Sigmoid colon (tissue), 6 donors: ENCODE measurements at regions not wholly inside any gene's neighbourhood (a gene's known extent, or its start where the extent isn't known, plus 50 kb on each side); places are given as distances from the start of the nearest gene placed in this dataset.

Experiments used
- DNase-seq: peaks from one replicate; pipeline ENCODE4 v3.0.0-alpha.2; 2019
- H3K27ac ChIP-seq, 4 donors: fragments of 200-600 bp; sonication (generic); one replicate each; pipeline ENCODE4 v1.5.1; 2016 to 2019; ENCODE audit warnings: mild to moderate bottlenecking in 1 of 4
- H3K27me3 ChIP-seq, 3 donors: fragments of 200-600 bp; sonication (generic); one replicate each; pipeline ENCODE4 v1.5.1; 2019; ENCODE audit warnings: mild to moderate bottlenecking in 1 of 3
- H3K36me3 ChIP-seq, 4 donors: fragments of 200-600 bp; sonication (generic); one replicate each; pipeline ENCODE4 v1.5.1; 2016 to 2019
- H3K4me1 ChIP-seq, 4 donors: fragments of 200-600 bp; sonication (generic); one replicate each; pipeline ENCODE4 v1.5.1; 2017 to 2019
- H3K4me3 ChIP-seq, 4 donors: fragments of 200-600 bp; sonication (generic); one replicate each; pipeline ENCODE4 v1.5.1; 2017 to 2019; ENCODE audit warnings: mild to moderate bottlenecking in 2 of 4, moderate library complexity in 1 of 4
- H3K9me3 ChIP-seq, 4 donors: fragments of 200-600 bp in 3 of 4; sonication (generic) in 3 of 4; one replicate each; pipeline versions ENCODE4 v1.5.1 to v1.6.1; 2013 to 2019
- EP300 ChIP-seq, 4 donors: sonication (generic); formaldehyde crosslinking; IDR thresholded peaks; one replicate each; pipeline ENCODE4 v1.6.1; 2017; ENCODE audit warnings: antibody characterized with exemption in 4 of 4
- POLR2A ChIP-seq, 2 donors: fragments of 450-650 bp; IDR thresholded peaks; one replicate each; pipeline ENCODE4 v1.6.1; 2016; ENCODE audit warnings: antibody characterized with exemption in 2 of 2, mild to moderate bottlenecking in 2 of 2, moderate library complexity in 2 of 2
- POLR2AphosphoS5 ChIP-seq, 4 donors: sonication (generic); formaldehyde crosslinking; IDR thresholded peaks; one replicate each; pipeline ENCODE4 v1.6.1; 2017; ENCODE audit warnings: antibody characterized with exemption in 4 of 4
- WGBS, 2 donors: extraction: QIAGEN DNeasy Blood & Tissue Kit; methylation state at CpG; one replicate each; pipeline ENCODE4 v1.1.7; 2013; 5-methylcytosine and 5-hydroxymethylcytosine counted together
- intact Hi-C: fragments of 100-400 bp; cut with DNase I; formaldehyde crosslinking; loops from one replicate; pipeline ENCODE4 v1.15.1; 2023
- TF ChIP-seq, protein P1 (sequence below), 4 experiments: fragments of 450-650 bp in 3 of 4; fragments of 200-600 bp in 1 of 4; IDR thresholded peaks; one replicate each; pipeline ENCODE4 v1.5.1; 2016 to 2019; ENCODE audit warnings: antibody characterized with exemption in 4 of 4, mild to moderate bottlenecking in 3 of 4, moderate library complexity in 2 of 4
- donor health status: healthy with polysubstance abuse.
- donor health status: healthy.

DNA sequence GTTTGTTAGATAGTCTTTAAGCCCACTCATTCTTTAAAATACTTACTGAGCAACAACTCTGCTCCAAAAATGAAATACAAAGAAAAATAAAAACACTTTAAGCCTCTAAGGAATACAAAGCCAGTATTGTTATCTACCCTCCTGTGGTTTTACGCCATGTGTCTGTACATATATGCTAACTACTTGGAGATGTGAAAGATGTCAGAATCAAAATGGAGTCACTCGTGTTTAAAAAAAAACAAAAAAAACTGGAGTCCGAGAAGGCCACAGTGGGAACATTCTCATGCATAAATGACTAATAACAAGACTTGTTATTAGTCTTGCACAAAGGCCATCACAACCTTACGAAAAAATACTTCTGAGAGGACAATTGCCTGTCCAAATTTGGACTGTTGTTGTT, 393.1 kb downstream of the TBC1D4 start:
- intact Hi-C loops, result no loop called here
- no peak for DNase-seq
- WGBS, 2 donors, result 73 to 77% methylated on average over 4 of the region's 4 CpGs
- Histone ChIP-seq H3K9me3 (no peaks in the 10 kb centered on the region), H3K4me1 (no peaks in the 10 kb centered on the region), H3K27me3 (no peaks in the 10 kb centered on the region), H3K27ac (no peak overlapping the region), H3K4me3 (no peak overlapping the region), H3K36me3 (no peaks in the 10 kb centered on the region)
- TF ChIP-seq EP300 (IDR thresholded peaks at IDR 0.05), result no peak
- no peak for TF ChIP-seq POLR2AphosphoS5 (IDR thresholded peaks at IDR 0.05)
- TF ChIP-seq, protein P1, sequence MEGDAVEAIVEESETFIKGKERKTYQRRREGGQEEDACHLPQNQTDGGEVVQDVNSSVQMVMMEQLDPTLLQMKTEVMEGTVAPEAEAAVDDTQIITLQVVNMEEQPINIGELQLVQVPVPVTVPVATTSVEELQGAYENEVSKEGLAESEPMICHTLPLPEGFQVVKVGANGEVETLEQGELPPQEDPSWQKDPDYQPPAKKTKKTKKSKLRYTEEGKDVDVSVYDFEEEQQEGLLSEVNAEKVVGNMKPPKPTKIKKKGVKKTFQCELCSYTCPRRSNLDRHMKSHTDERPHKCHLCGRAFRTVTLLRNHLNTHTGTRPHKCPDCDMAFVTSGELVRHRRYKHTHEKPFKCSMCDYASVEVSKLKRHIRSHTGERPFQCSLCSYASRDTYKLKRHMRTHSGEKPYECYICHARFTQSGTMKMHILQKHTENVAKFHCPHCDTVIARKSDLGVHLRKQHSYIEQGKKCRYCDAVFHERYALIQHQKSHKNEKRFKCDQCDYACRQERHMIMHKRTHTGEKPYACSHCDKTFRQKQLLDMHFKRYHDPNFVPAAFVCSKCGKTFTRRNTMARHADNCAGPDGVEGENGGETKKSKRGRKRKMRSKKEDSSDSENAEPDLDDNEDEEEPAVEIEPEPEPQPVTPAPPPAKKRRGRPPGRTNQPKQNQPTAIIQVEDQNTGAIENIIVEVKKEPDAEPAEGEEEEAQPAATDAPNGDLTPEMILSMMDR (IDR thresholded peaks at IDR 0.05), result no peak
- TF ChIP-seq POLR2A (IDR thresholded peaks at IDR 0.05), result no peak

DNA sequence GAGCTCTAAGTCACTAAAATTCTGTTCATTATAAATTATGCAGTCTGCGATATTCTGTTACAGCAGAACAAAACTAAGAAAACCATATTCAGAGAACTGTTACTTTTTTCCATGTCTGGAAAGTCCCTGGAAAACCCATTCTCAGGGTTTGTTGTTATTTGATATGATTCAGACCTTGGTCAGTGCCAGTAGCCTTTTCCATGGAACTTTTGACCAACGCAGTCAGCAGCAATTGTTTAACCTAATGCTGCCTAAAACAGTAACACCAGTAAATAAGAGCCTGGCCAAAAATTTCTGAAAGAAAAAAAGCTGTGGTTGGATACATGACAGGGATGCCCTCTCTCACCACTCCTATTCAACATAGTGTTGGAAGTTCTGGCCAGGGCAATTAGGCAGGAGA, 402.7 kb downstream of the TBC1D4 start:
- no peaks in the 10 kb centered on the region for H3K27me3 ChIP-seq
- no peaks in the 10 kb centered on the region for H3K4me1 ChIP-seq
- H3K4me3 ChIP-seq, result no peak overlapping the region
- peaks cover 0 to 3% (median 0%) of the 10 kb centered on the region in 4 donors for H3K9me3 ChIP-seq
- intact Hi-C loops, result no loop called here
- H3K36me3 ChIP-seq, result no peaks in the 10 kb centered on the region
- no peak for DNase-seq
- no peak overlapping the region for H3K27ac ChIP-seq
- 75% methylated on average over 2 of the region's 2 CpGs for WGBS, 2 donors
- no peak for TF ChIP-seq EP300 (IDR thresholded peaks at IDR 0.05)
- TF ChIP-seq POLR2AphosphoS5 (IDR thresholded peaks at IDR 0.05), result no peak
- TF ChIP-seq, protein P1 (IDR thresholded peaks at IDR 0.05), result no peak
- TF ChIP-seq POLR2A (IDR thresholded peaks at IDR 0.05), result no peak

DNA sequence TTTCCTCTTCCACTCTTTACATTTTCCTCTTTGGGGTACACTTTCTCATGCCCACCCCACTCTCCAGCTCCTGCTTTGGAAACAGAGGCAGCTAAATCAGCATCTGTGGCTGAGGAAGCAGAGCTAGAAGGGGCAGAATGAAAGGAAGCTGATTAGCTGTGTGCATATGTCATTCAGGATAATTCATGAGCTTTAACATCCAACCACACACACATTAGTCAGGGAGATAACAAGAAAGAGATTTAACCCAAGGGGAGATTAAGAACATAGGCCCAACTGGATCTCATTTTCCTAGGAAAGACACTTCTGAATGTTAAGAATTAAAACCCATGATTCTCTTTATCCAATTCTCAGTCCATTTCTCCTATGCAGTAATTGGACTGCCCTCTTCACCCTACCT, 405.5 kb downstream of the TBC1D4 start:
- no peak overlapping the region for H3K27ac ChIP-seq
- H3K9me3 ChIP-seq, result peaks cover 0 to 3% (median 0%) of the 10 kb centered on the region in 4 donors
- no peaks in the 10 kb centered on the region for H3K4me1 ChIP-seq
- H3K36me3 ChIP-seq, result no peaks in the 10 kb centered on the region
- TF ChIP-seq, protein P1 (IDR thresholded peaks at IDR 0.05), result no peak
- TF ChIP-seq POLR2AphosphoS5 (IDR thresholded peaks at IDR 0.05) (no peak), EP300 (IDR thresholded peaks at IDR 0.05) (no peak), POLR2A (IDR thresholded peaks at IDR 0.05) (no peak)
- no peak for DNase-seq
- H3K27me3 ChIP-seq, result no peaks in the 10 kb centered on the region
- H3K4me3 ChIP-seq, result no peak overlapping the region
- intact Hi-C loops, result no loop called here

DNA sequence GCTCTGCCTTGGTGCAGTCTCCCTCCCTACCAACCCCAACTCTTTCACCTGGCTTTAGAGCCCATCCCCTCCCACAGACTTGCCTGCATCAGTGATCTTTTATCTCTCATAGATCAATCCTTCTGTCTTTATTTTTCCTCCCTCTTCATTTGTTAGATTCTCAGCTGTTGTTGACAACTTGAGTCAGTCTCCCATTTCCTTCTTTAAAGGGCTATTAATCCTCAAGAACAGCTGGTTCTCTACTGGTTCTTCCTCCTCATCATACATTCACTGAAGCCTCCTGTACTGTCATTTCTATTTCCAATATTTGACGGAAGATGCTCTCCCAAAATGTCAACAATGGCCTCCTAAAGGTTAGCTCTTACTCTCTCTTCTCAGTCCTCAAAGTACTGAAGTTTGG, 408.2 kb downstream of the TBC1D4 start:
- DNase-seq, result no peak
- Histone ChIP-seq H3K9me3 (no peaks in the 10 kb centered on the region), H3K36me3 (no peaks in the 10 kb centered on the region), H3K27me3 (no peaks in the 10 kb centered on the region), H3K27ac (no peak overlapping the region), H3K4me3 (no peak overlapping the region), H3K4me1 (no peaks in the 10 kb centered on the region)
- TF ChIP-seq EP300 (IDR thresholded peaks at IDR 0.05) (no peak), POLR2AphosphoS5 (IDR thresholded peaks at IDR 0.05) (no peak), POLR2A (IDR thresholded peaks at IDR 0.05) (no peak)
- TF ChIP-seq, protein P1 (IDR thresholded peaks at IDR 0.05), result no peak
- intact Hi-C loops, result no loop called here
- 73 to 82% methylated on average over 1 of the region's 1 CpG for whole genome bisulfite sequencing, 2 donors

- H3K27ac ChIP-seq, result no peak overlapping the region
- no peaks in the 10 kb centered on the region for H3K4me1 ChIP-seq
- no peak for DNase-seq
- intact Hi-C loops, result no loop called here
- no peak overlapping the region for H3K4me3 ChIP-seq
- WGBS, 2 donors, result 79 to 81% methylated on average over 6 of the region's 6 CpGs
- no peaks in the 10 kb centered on the region for H3K9me3 ChIP-seq
- no peak for TF ChIP-seq POLR2A (IDR thresholded peaks at IDR 0.05)
- TF ChIP-seq EP300 (IDR thresholded peaks at IDR 0.05), result no peak
- TF ChIP-seq POLR2AphosphoS5 (IDR thresholded peaks at IDR 0.05), result no peak
- TF ChIP-seq, protein P1 (IDR thresholded peaks at IDR 0.05), result no peak
- H3K27me3 ChIP-seq, result no peaks in the 10 kb centered on the region
- H3K36me3 ChIP-seq, result no peaks in the 10 kb centered on the region
Measured at GRCh38 chr13:75072891-75073290, 409.1 kb downstream of the TBC1D4 start.
